Osteocyte (in vitro differentiated cells): ENCODE measurements at regions not wholly inside any gene's neighbourhood (a gene's known extent, or its start where the extent isn't known, plus 50 kb on each side); places are given as distances from the start of the nearest gene placed in this dataset.

Experiments used
- DNase-seq: peaks from one replicate; pipeline ENCODE4 v3.0.0; 2021; ENCODE audit warnings: mixed read lengths; ENCODE audit not compliant: unreplicated experiment; ENCODE audit errors: extremely low spot score
- H3K27ac Mint-ChIP-seq: one replicate; pipeline ENCODE4 v1.8.0; 2021; ENCODE audit warnings: mild to moderate bottlenecking, mixed read lengths; ENCODE audit not compliant: unreplicated experiment
- H3K27me3 Mint-ChIP-seq: one replicate; pipeline ENCODE4 v1.8.0; 2021; ENCODE audit warnings: mixed read lengths; ENCODE audit not compliant: unreplicated experiment
- H3K36me3 Mint-ChIP-seq: one replicate; pipeline ENCODE4 v1.8.0; 2021; ENCODE audit warnings: mixed read lengths; ENCODE audit not compliant: unreplicated experiment
- H3K4me1 Mint-ChIP-seq: one replicate; pipeline ENCODE4 v1.8.0; 2021; ENCODE audit warnings: mixed read lengths; ENCODE audit not compliant: unreplicated experiment
- H3K4me3 Mint-ChIP-seq: one replicate; pipeline ENCODE4 v1.8.0; 2021; ENCODE audit warnings: mild to moderate bottlenecking, moderate library complexity, mixed read lengths; ENCODE audit not compliant: unreplicated experiment
- H3K9me3 Mint-ChIP-seq: one replicate; pipeline ENCODE4 v1.8.0; 2021; ENCODE audit warnings: mixed read lengths; ENCODE audit not compliant: unreplicated experiment
- TF ChIP-seq, protein P1 (sequence below): fragments of 200-600 bp; sonication (generic); IDR thresholded peaks from 2 replicates; pipeline ENCODE4 v1.5.0; 2021; ENCODE audit warnings: antibody characterized with exemption, mild to moderate bottlenecking, moderate library complexity

DNA sequence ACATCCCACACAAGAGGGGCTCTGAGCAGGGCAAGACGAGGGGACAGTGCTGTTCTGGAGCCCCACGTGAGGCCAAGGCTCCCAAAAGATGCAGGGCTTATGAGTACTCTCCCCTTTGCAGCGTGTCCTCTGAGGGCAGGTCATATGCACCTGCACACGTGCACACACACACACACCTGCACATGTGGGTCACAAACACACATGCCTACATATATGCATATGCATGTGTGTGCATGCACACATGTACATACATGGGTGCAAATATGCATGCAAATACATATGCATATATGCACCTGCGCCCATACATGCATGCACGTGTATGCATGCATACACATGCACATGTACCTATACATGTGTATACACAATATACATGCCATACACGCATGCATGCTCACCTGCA, 197.9 kb downstream of the NPHP4 start:
- Mint-ChIP-seq H3K27ac (no peak overlapping the region), H3K27me3 (no peaks in the 10 kb centered on the region), H3K4me3 (no peak overlapping the region), H3K36me3 (no peaks in the 10 kb centered on the region), H3K9me3 (peaks cover 17% of the 10 kb centered on the region), H3K4me1 (no peaks in the 10 kb centered on the region)
- no peak for DNase-seq
- TF ChIP-seq, protein P1, sequence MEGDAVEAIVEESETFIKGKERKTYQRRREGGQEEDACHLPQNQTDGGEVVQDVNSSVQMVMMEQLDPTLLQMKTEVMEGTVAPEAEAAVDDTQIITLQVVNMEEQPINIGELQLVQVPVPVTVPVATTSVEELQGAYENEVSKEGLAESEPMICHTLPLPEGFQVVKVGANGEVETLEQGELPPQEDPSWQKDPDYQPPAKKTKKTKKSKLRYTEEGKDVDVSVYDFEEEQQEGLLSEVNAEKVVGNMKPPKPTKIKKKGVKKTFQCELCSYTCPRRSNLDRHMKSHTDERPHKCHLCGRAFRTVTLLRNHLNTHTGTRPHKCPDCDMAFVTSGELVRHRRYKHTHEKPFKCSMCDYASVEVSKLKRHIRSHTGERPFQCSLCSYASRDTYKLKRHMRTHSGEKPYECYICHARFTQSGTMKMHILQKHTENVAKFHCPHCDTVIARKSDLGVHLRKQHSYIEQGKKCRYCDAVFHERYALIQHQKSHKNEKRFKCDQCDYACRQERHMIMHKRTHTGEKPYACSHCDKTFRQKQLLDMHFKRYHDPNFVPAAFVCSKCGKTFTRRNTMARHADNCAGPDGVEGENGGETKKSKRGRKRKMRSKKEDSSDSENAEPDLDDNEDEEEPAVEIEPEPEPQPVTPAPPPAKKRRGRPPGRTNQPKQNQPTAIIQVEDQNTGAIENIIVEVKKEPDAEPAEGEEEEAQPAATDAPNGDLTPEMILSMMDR = no peak

DNA sequence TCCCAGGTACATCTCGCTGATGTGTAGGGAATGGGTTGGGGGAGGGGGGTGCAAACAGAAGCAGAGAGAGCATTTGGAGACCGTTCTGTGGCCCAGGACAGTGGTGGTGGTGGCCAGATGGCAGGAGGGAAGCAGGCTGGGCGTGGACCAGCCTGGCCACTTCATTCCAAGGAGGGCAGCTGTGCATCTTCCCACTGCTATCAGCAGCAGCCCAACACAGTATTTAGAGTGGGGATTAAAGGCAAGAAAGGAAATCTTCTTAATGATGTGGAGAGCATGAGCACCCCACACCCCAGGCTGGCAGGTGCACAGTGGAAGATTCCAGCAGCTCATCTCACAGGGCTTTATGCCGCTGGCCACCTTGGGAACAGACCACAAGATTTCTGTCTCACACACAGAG, 198.7 kb downstream of the NPHP4 start:
- H3K4me3 Mint-ChIP-seq = no peak overlapping the region

DNA sequence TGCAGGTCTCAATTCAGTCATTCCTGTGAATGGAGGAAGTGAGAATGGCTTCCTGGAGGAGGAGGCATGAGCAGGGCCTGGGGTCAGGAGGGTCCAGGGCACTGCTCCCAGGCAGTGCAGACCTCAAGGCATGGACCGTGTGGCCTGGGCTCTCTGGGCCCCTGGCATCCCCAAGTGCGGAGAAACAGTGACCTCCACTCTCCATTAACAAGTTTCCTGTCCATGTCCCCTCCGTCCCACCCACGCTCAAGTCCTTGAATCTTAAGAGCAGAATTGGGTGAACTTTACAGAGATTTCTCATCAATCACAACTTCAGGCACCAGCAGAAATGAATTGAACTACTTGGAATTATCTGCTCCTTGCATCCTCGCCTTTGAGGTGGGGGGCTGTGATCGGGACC, 211.1 kb downstream of the NPHP4 start:
- TF ChIP-seq, protein P1 = no peak
- no peak overlapping the region for H3K4me3 Mint-ChIP-seq
- H3K36me3 Mint-ChIP-seq = no peaks in the 10 kb centered on the region
- H3K9me3 Mint-ChIP-seq = peaks cover 6% of the 10 kb centered on the region
- no peaks in the 10 kb centered on the region for H3K27me3 Mint-ChIP-seq
- DNase-seq = no peak
- H3K4me1 Mint-ChIP-seq = no peaks in the 10 kb centered on the region
- no peak overlapping the region for H3K27ac Mint-ChIP-seq

More for the DNA sequence above, 198.7 kb downstream of the NPHP4 start:
- Mint-ChIP-seq H3K4me1 (no peaks in the 10 kb centered on the region), H3K9me3 (peaks cover 17% of the 10 kb centered on the region), H3K27me3 (no peaks in the 10 kb centered on the region), H3K36me3 (no peaks in the 10 kb centered on the region), H3K27ac (no peak overlapping the region)
- DNase-seq = no peak
- TF ChIP-seq, protein P1 = no peak

DNA sequence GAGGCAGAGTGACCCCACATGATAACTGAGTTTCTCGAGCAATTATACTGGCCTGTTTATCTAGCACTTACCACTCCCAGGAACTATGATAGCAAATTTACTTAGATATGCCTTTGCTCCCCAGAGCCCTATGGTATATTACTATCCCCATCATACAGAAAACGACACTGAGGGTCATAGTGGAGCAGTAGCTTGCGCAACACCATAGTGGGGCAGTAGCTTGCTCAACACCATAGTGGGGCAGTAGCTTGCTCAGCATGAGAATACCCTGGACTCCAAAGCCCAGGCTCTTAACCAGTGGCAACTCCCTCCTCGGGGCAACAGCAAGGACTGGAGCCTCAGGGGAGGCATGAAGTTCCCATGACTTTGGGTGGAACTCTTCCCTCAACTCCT, 211.9 kb downstream of the NPHP4 start:
- Mint-ChIP-seq H3K4me1 (no peaks in the 10 kb centered on the region), H3K27ac (no peak overlapping the region), H3K9me3 (peaks cover 6% of the 10 kb centered on the region), H3K36me3 (no peaks in the 10 kb centered on the region), H3K4me3 (no peak overlapping the region), H3K27me3 (no peaks in the 10 kb centered on the region)
- no peak for DNase-seq
- TF ChIP-seq, protein P1 = no peak

DNA sequence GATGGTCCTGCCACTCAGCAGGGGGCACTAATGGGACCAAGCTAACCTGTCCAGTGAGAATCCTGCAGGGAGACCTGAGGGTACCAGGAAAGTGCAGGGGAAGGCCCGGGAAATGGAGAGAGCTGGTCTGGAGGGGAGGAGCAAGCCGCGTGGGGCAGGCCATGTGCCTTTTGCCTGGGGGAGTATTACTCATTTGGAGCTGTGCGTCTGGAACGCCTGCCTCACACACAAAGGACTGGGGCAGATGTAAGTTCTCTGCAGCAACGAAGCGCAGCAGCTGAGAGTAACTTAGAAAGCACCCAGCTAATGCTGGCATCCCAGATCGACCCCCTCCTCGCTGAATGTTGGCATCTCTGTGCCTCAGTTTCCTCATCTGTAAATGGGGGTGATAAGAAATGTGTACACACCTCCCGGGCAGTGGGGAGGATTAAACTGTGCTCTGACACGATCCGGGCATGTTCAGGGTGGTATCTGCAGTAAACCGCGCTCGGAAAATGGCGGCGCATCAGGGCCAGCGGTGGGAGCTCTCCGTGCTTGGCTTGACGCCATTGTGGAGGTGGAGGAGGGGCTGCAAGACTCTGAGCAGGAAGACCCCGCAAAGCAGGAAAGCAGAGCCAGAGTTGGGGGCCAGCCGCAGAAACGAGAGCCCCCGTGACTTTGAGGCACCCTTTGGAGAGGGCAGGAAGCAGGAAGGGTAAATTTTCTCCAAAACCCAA, 212.5 kb downstream of the NPHP4 start:
- no peaks in the 10 kb centered on the region for H3K4me1 Mint-ChIP-seq
- H3K36me3 Mint-ChIP-seq = no peaks in the 10 kb centered on the region
- no peak for DNase-seq
- no peak overlapping the region for H3K27ac Mint-ChIP-seq
- H3K9me3 Mint-ChIP-seq = peaks cover 10% of the 10 kb centered on the region
- H3K27me3 Mint-ChIP-seq = no peaks in the 10 kb centered on the region
- H3K4me3 Mint-ChIP-seq = no peak overlapping the region
- TF ChIP-seq, protein P1 = no peak
